DOHH2 (cell line): ENCODE measurements at regions not wholly inside any gene's neighbourhood (a gene's known extent, or its start where the extent isn't known, plus 50 kb on each side); places are given as distances from the start of the nearest gene placed in this dataset.

Experiments
- CTCF ChIP-seq: fragments of 200-600 bp; sonication (generic); IDR thresholded peaks from one replicate; pipeline ENCODE4 v1.5.1; 2014; ENCODE audit warnings: antibody characterized with exemption, mild to moderate bottlenecking, low read depth, low read length; ENCODE audit not compliant: poor library complexity, severe bottlenecking
- EZH2phosphoT487 ChIP-seq: fragments of 200-600 bp; sonication (generic); IDR thresholded peaks from 2 replicates; pipeline ENCODE4 v1.6.1; 2017; ENCODE audit warnings: borderline replicate concordance, mild to moderate bottlenecking, antibody characterized with exemption, low read length, moderate library complexity, mixed read lengths

- TF ChIP-seq CTCF (no peak), EZH2phosphoT487 (no peak)
Measured at GRCh38 chr13:72132075-72132474, 265.1 kb upstream of the DACH1 start.
